MCF 10A (cell line): ENCODE measurements at regions not wholly inside any gene's neighbourhood (a gene's known extent, or its start where the extent isn't known, plus 50 kb on each side); places are given as distances from the start of the nearest gene placed in this dataset.

Experiments
- BruUV-seq: library from RNA; stranded (reverse); fragments of 400-500 nt; replicated peaks from 2 replicates; lab custom pipeline; 2021; lab: Mats Ljungman, UMichigan
- CTCF ChIA-PET: fragments of 300-600 bp; sonication (Branson Sonifier 250); formaldehyde crosslinking; extraction: SDS; loops from one replicate; lab custom pipeline; 2021; ENCODE audit warnings: antibody characterized with exemption, inconsistent platforms; lab: Yijun Ruan, JAX
- POLR2A ChIA-PET: fragments of 300-600, 350-650 bp; sonication (Branson Sonifier 250); formaldehyde crosslinking; extraction: SDS; loops from one replicate; lab custom pipeline; 2020; ENCODE audit warnings: antibody characterized with exemption, inconsistent platforms; lab: Yijun Ruan, JAX
- DNase-seq: peaks from one replicate; pipeline ENCODE4 v3.0.0-alpha.2; 2018; ENCODE audit not compliant: unreplicated experiment
- H3K27ac Mint-ChIP-seq: one replicate; pipeline ENCODE4 v1.8.0; 2022; ENCODE audit warnings: mild to moderate bottlenecking, low read depth, mixed read lengths; ENCODE audit not compliant: unreplicated experiment
- H3K27me3 Mint-ChIP-seq: one replicate; pipeline ENCODE4 v1.8.0; 2022; ENCODE audit warnings: mixed read lengths; ENCODE audit not compliant: insufficient read depth, unreplicated experiment
- H3K36me3 Mint-ChIP-seq: one replicate; pipeline ENCODE4 v1.8.0; 2022; ENCODE audit warnings: mild to moderate bottlenecking, moderate library complexity, mixed read lengths; ENCODE audit not compliant: insufficient read depth, unreplicated experiment
- H3K4me1 Mint-ChIP-seq: one replicate; pipeline ENCODE4 v1.8.0; 2022; ENCODE audit warnings: mixed read lengths; ENCODE audit not compliant: insufficient read depth, unreplicated experiment
- H3K4me3 Mint-ChIP-seq: one replicate; pipeline ENCODE4 v1.8.0; 2022; ENCODE audit warnings: mild to moderate bottlenecking, moderate library complexity, mixed read lengths; ENCODE audit not compliant: unreplicated experiment
- H3K9me3 Mint-ChIP-seq: one replicate; pipeline ENCODE4 v1.8.0; 2022; ENCODE audit warnings: mixed read lengths; ENCODE audit not compliant: unreplicated experiment
- intact Hi-C: fragments of 100-400 bp; cut with micrococcal nuclease; formaldehyde crosslinking; loops from 2 replicates; pipeline ENCODE4 v1.14.1; 2022
- TF ChIP-seq, protein P1 (sequence below): fragments of 200-600 bp; IDR thresholded peaks from one replicate; pipeline ENCODE4 v1.8.0; 2022; ENCODE audit warnings: antibody characterized with exemption, mild to moderate bottlenecking; ENCODE audit not compliant: unreplicated experiment

DNA sequence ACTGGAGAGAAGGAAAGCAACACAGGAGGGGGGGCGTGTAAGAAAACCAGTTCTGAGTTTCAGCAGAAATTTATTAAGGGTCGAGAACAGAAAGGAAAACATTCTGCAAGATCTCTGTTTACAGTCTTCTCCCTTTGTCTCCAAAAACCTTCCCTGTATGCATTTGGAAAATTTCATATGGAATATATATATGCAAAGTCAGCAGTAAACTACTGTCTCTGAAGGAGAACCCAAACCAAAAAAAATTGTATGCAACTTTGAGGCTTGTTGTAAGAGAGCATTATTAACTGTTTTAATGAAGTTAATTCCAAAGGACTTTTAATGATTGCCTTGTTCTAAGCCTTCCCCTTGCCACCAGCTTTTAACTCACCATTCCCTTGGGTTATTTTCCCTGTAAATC is 238.2 kb upstream of the GPR149 start:
- H3K4me3 Mint-ChIP-seq = no peak overlapping the region
- no peaks in the 10 kb centered on the region for H3K36me3 Mint-ChIP-seq
- no TSS peak for BruUV-seq
- no peaks in the 10 kb centered on the region for H3K9me3 Mint-ChIP-seq
- no peak for DNase-seq
- CTCF ChIA-PET = no interaction called here
- POLR2A ChIA-PET = no interaction called here
- H3K27ac Mint-ChIP-seq = no peak overlapping the region
- H3K4me1 Mint-ChIP-seq = no peaks in the 10 kb centered on the region
- no peaks in the 10 kb centered on the region for H3K27me3 Mint-ChIP-seq
- TF ChIP-seq, protein P1, sequence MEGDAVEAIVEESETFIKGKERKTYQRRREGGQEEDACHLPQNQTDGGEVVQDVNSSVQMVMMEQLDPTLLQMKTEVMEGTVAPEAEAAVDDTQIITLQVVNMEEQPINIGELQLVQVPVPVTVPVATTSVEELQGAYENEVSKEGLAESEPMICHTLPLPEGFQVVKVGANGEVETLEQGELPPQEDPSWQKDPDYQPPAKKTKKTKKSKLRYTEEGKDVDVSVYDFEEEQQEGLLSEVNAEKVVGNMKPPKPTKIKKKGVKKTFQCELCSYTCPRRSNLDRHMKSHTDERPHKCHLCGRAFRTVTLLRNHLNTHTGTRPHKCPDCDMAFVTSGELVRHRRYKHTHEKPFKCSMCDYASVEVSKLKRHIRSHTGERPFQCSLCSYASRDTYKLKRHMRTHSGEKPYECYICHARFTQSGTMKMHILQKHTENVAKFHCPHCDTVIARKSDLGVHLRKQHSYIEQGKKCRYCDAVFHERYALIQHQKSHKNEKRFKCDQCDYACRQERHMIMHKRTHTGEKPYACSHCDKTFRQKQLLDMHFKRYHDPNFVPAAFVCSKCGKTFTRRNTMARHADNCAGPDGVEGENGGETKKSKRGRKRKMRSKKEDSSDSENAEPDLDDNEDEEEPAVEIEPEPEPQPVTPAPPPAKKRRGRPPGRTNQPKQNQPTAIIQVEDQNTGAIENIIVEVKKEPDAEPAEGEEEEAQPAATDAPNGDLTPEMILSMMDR = no peak
- intact Hi-C loops = no loop called here

- intact Hi-C loops = no loop called here
- Mint-ChIP-seq H3K4me1 (no peaks in the 10 kb centered on the region), H3K36me3 (no peaks in the 10 kb centered on the region), H3K27ac (no peak overlapping the region), H3K27me3 (no peaks in the 10 kb centered on the region), H3K9me3 (no peaks in the 10 kb centered on the region), H3K4me3 (no peak overlapping the region)
- ChIA-PET POLR2A (no interaction called here), CTCF (no interaction called here)
- no TSS peak for BruUV-seq
- TF ChIP-seq, protein P1 = no peak
- no peak for DNase-seq
Observed at GRCh38 chr3:154666542-154666941, 236.6 kb upstream of the GPR149 start.

DNA sequence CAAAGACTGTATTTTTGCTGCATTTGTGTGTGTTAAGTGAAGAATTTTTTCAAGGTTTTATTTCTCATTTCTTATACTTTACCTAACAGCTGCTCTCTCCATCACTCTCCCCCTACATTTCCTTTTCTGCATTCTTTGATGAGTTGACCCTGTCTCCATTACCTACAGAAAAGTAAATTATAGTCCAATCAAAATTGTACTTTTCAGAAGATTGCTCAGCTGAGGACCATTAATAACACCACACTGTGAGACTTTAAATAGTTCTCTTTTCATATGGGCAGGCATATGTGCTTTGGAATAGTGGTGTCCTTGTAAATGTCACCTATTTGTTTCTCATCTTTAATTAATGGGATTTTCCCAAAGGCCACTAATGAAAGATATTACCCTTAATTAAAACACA is 234.7 kb upstream of the GPR149 start:
- intact Hi-C loops = no loop called here
- no peak for DNase-seq
- Mint-ChIP-seq H3K9me3 (no peaks in the 10 kb centered on the region), H3K4me1 (no peaks in the 10 kb centered on the region), H3K27me3 (no peaks in the 10 kb centered on the region), H3K27ac (no peak overlapping the region), H3K36me3 (no peaks in the 10 kb centered on the region), H3K4me3 (no peak overlapping the region)
- ChIA-PET CTCF (interaction anchor here (0.6 kb wide), 2 partner anchors 162 to 211 kb away, joined by 3 read pairs; no protein-coding TSS in a partner anchor), POLR2A (no interaction called here)
- BruUV-seq = no TSS peak
- TF ChIP-seq, protein P1 = no peak

GRCh38 chr3:154662851-154663250 is 232.9 kb upstream of the GPR149 start:
- Mint-ChIP-seq H3K27me3 (no peaks in the 10 kb centered on the region), H3K27ac (no peak overlapping the region), H3K36me3 (no peaks in the 10 kb centered on the region), H3K9me3 (no peaks in the 10 kb centered on the region), H3K4me1 (no peaks in the 10 kb centered on the region), H3K4me3 (no peak overlapping the region)
- ChIA-PET POLR2A (no interaction called here), CTCF (interaction anchor here (0.6 kb wide), 1 partner anchor 226 kb away, joined by 3 read pairs; no protein-coding TSS in a partner anchor)
- TF ChIP-seq, protein P1 = no peak
- BruUV-seq = no TSS peak
- DNase-seq = no peak
- intact Hi-C loops = no loop called here
